ENCODE measurements at regions not wholly inside any gene's neighbourhood (a gene's known extent, or its start where the extent isn't known, plus 50 kb on each side); places are given as distances from the start of the nearest gene placed in this dataset.

- TF ChIP-seq POLR2AphosphoS5 (IDR thresholded peaks at IDR 0.05) (no peak), CTCF (IDR thresholded peaks at IDR 0.05) (no peak), POLR2A (IDR thresholded peaks at IDR 0.05; ENCODE audit: low read depth) (no peak), EP300 (IDR thresholded peaks at IDR 0.05) (no peak)
Observed at GRCh38 chr1:198833706-198834503, 195.1 kb downstream of the PTPRC start.
